MCF 10A (cell line): ENCODE measurements at regions not wholly inside any gene's neighbourhood (a gene's known extent, or its start where the extent isn't known, plus 50 kb on each side); places are given as distances from the start of the nearest gene placed in this dataset.

ENCODE experiments used
- BruUV-seq: library from RNA; stranded (reverse); fragments of 400-500 nt; replicated peaks from 2 replicates; lab custom pipeline; 2021; lab: Mats Ljungman, UMichigan
- CTCF ChIA-PET: fragments of 300-600 bp; sonication (Branson Sonifier 250); formaldehyde crosslinking; extraction: SDS; loops from one replicate; lab custom pipeline; 2021; ENCODE audit warnings: antibody characterized with exemption, inconsistent platforms; lab: Yijun Ruan, JAX
- POLR2A ChIA-PET: fragments of 300-600, 350-650 bp; sonication (Branson Sonifier 250); formaldehyde crosslinking; extraction: SDS; loops from one replicate; lab custom pipeline; 2020; ENCODE audit warnings: antibody characterized with exemption, inconsistent platforms; lab: Yijun Ruan, JAX
- DNase-seq: peaks from one replicate; pipeline ENCODE4 v3.0.0-alpha.2; 2018; ENCODE audit not compliant: unreplicated experiment
- H3K27ac Mint-ChIP-seq: one replicate; pipeline ENCODE4 v1.8.0; 2022; ENCODE audit warnings: mild to moderate bottlenecking, low read depth, mixed read lengths; ENCODE audit not compliant: unreplicated experiment
- H3K27me3 Mint-ChIP-seq: one replicate; pipeline ENCODE4 v1.8.0; 2022; ENCODE audit warnings: mixed read lengths; ENCODE audit not compliant: insufficient read depth, unreplicated experiment
- H3K36me3 Mint-ChIP-seq: one replicate; pipeline ENCODE4 v1.8.0; 2022; ENCODE audit warnings: mild to moderate bottlenecking, moderate library complexity, mixed read lengths; ENCODE audit not compliant: insufficient read depth, unreplicated experiment
- H3K4me1 Mint-ChIP-seq: one replicate; pipeline ENCODE4 v1.8.0; 2022; ENCODE audit warnings: mixed read lengths; ENCODE audit not compliant: insufficient read depth, unreplicated experiment
- H3K4me3 Mint-ChIP-seq: one replicate; pipeline ENCODE4 v1.8.0; 2022; ENCODE audit warnings: mild to moderate bottlenecking, moderate library complexity, mixed read lengths; ENCODE audit not compliant: unreplicated experiment
- H3K9me3 Mint-ChIP-seq: one replicate; pipeline ENCODE4 v1.8.0; 2022; ENCODE audit warnings: mixed read lengths; ENCODE audit not compliant: unreplicated experiment
- CTCF ChIP-seq: fragments of 200-600 bp; IDR thresholded peaks from one replicate; pipeline ENCODE4 v1.8.0; 2022; ENCODE audit warnings: antibody characterized with exemption, mild to moderate bottlenecking; ENCODE audit not compliant: unreplicated experiment
- intact Hi-C: fragments of 100-400 bp; cut with micrococcal nuclease; formaldehyde crosslinking; loops from 2 replicates; pipeline ENCODE4 v1.14.1; 2022

GRCh38 chr5:82812575-82812974 is 264.6 kb downstream of the TMEM167A start:
- DNase-seq, result peak; percentile 48
- no TSS peak for BruUV-seq
- intact Hi-C loops, result no loop called here

GRCh38 chr5:82811490-82811889 is 265.7 kb downstream of the TMEM167A start:
- Mint-ChIP-seq H3K27me3 (no peaks in the 10 kb centered on the region), H3K9me3 (no peaks in the 10 kb centered on the region), H3K4me1 (peaks cover 8% of the 10 kb centered on the region), H3K4me3 (no peak overlapping the region), H3K27ac (no peak overlapping the region), H3K36me3 (no peaks in the 10 kb centered on the region)
- intact Hi-C loops, result no loop called here
- ChIA-PET POLR2A (interaction anchor here (0.6 kb wide), 1 partner anchor 124 kb away, joined by 3 read pairs; no protein-coding TSS in a partner anchor), CTCF (interaction anchor here (0.6 to 1.3 kb wide), 2 partner anchors 18 to 532 kb away, joined by 4 read pairs; no protein-coding TSS in a partner anchor)
- TF ChIP-seq CTCF, result no peak
- DNase-seq, result no peak
- BruUV-seq, result no TSS peak

More at GRCh38 chr5:82812575-82812974, 264.6 kb downstream of the TMEM167A start:
- peaks cover 6% of the 10 kb centered on the region for H3K4me1 Mint-ChIP-seq
- H3K27me3 Mint-ChIP-seq, result no peaks in the 10 kb centered on the region
- no peak overlapping the region for H3K27ac Mint-ChIP-seq
- POLR2A ChIA-PET, result no interaction called here
- H3K9me3 Mint-ChIP-seq, result no peaks in the 10 kb centered on the region
- H3K36me3 Mint-ChIP-seq, result no peaks in the 10 kb centered on the region
- H3K4me3 Mint-ChIP-seq, result no peak overlapping the region
- TF ChIP-seq CTCF, result no peak
- CTCF ChIA-PET, result interaction anchor here (0.7 to 0.9 kb wide), 3 partner anchors 11 to 28 kb away, joined by 3 to 6 read pairs (median 3); no protein-coding TSS in a partner anchor

- Mint-ChIP-seq H3K4me1 (peaks cover 4% of the 10 kb centered on the region), H3K4me3 (no peak overlapping the region)
- BruUV-seq, result no TSS peak
These were observed 267.6 kb downstream of the TMEM167A start for GRCh38 chr5:82809420-82810143.

More at GRCh38 chr5:82809420-82810143, 267.6 kb downstream of the TMEM167A start:
- no peak for DNase-seq
- Mint-ChIP-seq H3K36me3 (no peaks in the 10 kb centered on the region), H3K9me3 (no peaks in the 10 kb centered on the region), H3K27me3 (no peaks in the 10 kb centered on the region), H3K27ac (no peak overlapping the region)
- no peak for TF ChIP-seq CTCF
- ChIA-PET CTCF (interaction anchor here (0.6 to 1.0 kb wide), 2 partner anchors 16 to 150 kb away, joined by 3 to 5 read pairs; no protein-coding TSS in a partner anchor), POLR2A (interaction anchor here (0.6 kb wide), 1 partner anchor 428 kb away, joined by 4 read pairs; no protein-coding TSS in a partner anchor)
- intact Hi-C loops, result loop anchor here (10.0 kb wide), 1 partner anchor 595 kb away; no protein-coding TSS in a partner anchor
